Stimulated activated CD8-positive, alpha-beta memory T cell treated with anti-CD3 and anti-CD28 coated beads, Interleukin-12 subunit alpha, Interleukin-12 subunit beta, amount 100 ng/mL, for 24 hours (primary cell): ENCODE measurements at regions not wholly inside any gene's neighbourhood (a gene's known extent, or its start where the extent isn't known, plus 50 kb on each side); places are given as distances from the start of the nearest gene placed in this dataset.

Experiments used
- DNase-seq: peaks from one replicate; pipeline ENCODE4 v3.0.0-alpha.2; 2020; ENCODE audit errors: extremely low read depth

DNA sequence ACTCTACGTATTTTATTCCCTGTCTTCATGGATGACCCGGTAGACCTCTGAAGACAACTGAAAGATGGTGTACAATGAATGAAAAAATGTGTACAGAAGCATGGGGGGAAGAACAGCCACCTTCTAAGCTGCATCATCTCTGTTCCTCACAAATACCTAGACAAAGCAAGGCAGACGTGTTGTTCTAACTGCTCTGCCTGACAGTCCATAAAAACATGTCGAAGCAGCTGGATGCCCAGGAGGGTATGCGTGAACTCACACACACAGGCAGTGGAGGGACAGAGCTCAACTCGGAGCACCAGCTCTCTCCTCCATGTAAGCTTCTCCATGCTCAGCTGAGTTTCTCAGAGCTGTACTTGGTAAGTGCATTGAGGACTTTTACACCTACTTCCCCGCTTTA lies 327.4 kb downstream of the CTTN start:
- no peak for DNase-seq

DNA sequence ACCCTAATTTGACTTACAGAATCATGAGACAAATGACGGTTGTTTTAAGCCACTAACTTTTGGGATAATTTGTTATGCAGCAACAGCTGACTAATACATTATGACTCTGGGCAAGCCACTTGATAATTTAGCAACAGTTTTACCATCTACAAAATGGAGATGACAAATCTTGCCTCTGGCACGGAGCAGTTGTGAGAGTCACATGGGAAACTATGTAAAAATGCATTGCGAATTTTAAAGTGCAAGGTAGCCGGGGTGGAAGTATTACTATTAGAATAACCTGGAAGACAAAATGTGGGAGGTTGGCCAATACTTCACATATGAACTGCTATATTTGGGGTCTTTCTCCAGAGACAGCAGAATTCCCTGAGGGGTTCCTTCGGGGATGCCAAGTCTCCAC lies 328.7 kb downstream of the CTTN start:
- DNase-seq = no peak

DNA sequence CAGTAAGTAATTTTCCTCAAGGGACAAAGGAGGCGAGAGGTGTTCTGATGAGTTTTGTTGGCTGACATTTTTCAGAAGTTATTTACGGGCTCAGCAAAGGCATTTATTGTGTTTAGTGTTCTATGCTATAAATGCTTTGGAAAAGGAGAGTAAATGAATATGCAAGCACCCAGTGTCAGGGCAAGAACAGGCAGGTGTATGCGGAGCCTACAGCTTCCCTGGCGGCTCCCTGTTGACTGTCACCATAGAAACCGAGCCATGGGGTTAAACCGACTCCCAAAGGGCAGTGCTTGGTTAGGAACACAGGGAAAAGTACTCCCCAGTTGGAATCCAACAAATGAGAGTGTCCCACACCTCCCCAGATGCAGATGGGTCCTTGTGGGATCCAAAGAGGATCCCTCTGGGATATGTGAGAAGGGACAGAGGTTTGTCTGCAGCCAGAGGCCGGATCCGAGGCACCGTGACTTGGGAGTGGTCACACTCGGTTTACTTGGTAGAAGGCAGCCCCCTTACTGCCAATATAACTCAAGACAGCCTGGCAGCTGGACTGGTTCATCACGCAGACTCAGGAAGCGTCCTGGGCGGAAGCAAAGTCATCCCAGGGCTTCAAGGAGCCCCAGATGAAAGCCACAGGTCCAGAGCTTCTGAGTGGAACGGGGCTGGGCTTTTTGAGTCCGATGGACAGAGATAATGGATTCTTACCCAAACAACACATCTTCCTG lies 329.7 kb downstream of the CTTN start:
- DNase-seq = no peak

DNA sequence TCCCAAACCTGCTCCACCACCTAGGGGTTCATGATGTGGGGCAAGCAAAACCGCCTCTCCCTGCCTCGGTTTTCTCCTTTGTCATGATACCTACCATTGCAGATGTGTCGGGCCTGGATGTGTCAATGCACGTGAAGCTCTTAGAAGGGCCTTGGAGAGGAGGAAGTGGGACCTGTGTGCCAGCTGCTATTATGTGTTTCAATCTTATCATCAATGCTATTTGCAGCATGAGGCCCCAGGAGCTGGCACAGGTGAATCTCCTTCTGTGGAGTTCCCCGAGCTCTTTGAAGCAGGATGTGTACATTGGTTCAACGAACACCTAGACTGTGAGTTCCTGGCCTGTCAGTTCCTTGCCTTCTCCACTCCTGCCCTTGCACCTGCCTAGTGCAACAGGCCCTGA lies 331.6 kb downstream of the CTTN start:
- no peak for DNase-seq

DNA sequence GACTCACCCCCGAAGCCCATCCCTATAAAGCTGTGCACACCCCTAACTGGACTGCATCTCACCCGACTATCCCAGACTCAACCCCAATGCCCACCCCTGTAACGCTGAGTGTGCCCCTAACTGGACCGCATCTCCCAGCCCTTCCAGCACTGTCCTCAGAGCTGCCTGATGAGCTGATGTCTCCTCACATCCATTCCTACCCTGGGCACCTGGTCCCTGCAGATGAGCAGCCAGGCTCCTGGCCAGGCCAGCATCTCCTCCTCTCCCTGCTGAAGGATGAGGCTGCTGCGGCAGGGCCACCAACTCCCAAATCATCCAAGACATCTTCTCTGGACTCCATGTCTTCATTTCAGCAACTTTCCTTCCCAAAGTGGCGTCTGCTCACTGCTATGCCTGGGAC lies 332.1 kb downstream of the CTTN start:
- DNase-seq = no peak

DNA sequence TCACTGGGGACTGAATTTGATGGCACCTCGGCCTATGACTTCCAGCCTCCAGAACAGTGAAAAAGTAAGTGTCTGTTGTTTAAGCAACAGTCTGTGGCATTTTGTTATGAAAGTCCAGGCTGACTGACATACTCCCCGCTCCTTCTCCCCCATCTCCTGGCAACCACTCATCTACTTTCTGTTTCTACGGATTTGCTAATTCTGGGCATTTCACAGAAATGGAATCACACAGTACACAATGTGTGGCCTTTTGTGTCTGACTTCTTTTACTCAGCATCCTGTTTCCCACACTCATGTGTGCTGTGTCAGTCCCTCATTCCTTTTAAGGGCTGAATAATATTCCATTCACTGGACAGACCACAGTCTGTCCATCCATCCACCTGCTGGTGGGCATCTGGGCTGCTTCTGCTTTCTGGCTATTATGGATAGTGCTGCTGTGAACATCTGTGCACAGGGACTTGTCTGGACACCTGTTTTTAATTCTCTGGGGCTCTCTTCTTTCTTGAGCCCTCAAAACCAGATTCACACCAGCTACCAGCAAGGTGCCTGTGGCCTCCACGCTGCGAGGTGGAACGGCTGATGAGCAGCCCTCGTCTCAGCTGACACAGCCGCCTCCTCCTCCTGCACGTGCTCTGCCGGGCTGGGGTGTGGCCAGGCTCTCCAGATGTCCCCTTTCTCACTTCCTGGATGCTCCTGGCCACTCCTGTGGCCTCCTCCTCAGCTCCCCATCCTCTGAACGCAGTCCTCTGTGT lies 333.1 kb downstream of the CTTN start:
- no peak for DNase-seq

DNA sequence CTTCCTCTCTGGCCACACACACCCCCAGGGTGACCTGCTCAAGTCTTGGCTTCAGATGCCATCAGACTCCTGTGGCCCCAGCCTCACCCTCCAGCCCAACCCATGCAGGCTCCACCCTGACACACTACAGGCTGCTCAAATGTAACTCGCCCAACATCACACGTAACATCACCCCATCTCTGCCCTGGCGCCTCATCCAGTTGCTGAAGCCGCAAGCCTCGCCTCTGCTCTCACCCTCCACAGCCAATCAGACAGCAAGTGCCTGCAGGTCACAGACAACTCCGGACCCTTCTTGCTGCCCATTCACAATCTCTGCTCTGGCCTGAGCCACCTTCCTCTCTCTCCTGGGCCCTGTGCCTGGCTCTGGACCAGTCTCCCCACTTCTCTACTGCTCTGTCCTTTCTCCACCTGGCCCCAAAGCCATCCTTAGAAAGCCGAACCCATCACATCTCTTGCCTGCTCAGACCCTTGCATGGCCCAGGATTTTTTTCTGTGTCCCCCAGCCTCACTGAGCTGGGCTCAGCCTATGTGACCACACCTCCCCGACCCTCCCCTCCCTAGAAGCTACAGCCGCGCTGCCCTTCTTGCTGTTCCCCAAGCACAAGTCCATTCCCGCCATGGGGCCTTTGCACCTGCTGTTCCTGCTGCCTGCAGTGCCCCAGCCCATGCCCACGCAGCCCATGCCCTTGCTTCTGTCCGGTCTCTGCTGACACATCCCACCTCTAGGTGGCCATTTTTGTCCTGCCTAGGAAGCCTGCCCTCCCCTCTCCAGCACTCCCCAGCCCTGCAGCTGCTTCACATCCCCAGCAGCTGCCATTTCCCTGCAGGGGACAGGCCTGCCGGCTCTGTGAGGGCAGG lies 333.9 kb downstream of the CTTN start:
- no peak for DNase-seq

DNA sequence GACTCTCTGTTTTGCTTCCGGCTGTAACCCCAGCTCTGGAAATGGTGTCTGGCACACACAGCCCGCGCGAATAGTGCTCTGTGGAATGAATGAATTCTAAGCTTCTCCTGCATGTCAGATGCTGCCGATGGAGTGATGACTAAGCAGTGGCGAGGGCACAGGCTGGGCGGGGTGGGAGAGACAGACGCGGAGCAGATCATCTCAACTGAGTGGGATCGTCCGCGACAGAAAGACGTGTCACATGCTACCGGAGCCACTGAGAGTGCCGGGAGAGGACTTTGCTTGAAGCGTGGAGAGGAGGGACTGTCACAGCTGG lies 334.5 kb downstream of the CTTN start:
- no peak for DNase-seq

DNA sequence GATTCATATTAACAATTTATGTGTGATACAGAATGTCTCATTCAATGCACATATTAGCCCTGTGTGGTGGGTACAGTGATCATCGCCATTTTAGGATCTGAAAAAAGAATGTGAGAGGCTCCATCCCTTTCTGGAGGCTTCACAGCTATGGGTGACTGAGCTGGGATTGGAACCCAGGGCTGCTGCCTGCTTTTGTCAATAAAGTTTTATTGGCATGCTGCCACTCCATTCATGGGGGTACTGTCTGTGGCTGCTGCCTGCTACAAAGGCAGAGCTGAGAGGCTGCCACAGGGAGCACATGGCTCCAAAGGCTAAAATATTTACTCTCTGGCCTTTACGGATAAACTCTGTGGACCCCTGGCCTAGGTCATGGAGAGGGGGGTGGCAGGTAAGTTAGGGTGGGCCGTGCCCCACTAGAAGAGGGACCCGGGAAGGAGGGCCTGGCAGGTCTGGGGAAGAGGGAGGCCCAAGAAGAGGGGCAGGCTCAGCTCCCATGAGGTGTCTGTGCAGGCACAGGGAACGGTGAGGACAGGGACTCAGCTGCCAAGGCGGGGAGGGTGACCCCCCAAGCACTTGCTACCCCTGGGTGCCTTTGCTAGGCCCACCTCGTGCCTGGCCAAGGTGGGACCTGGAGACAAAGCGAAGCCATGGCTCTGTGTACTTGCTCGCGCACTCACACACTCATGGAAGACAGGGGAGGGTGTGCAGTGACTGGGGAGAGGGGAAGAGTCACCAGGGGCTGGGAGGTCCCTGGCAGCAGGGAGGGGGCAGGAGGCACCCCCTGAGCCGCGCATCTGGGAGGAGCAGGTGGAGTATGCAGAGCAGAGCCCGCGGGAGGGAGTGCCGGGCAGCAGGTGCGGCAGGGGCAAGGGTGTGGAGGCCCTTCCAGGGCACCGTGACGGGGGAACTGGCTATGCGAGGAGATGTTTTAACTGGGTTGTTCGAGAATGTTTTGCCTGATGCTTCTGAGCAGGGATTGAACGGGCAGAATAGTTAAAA lies 335.3 kb downstream of the CTTN start:
- DNase-seq = no peak

DNA sequence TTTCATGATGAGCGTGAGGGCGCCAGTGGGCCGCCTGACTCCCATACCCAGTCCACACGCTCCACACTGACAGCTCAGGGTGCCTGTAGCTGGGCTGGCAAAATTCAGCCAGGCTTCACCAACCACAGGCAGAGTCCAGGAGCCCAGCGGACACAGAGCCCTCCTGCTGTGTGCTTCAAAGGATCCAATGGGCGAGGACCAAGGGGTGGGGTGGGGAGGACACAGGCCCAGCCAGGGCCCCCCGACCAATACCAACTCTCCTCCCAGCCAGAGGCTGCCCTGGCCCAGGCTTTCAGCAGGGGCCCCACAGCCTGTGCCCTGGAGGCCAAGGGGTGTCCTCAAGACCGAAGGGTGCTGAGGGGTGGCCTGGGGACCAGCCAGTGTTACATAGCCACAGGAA lies 336.1 kb downstream of the CTTN start:
- DNase-seq = no peak

DNA sequence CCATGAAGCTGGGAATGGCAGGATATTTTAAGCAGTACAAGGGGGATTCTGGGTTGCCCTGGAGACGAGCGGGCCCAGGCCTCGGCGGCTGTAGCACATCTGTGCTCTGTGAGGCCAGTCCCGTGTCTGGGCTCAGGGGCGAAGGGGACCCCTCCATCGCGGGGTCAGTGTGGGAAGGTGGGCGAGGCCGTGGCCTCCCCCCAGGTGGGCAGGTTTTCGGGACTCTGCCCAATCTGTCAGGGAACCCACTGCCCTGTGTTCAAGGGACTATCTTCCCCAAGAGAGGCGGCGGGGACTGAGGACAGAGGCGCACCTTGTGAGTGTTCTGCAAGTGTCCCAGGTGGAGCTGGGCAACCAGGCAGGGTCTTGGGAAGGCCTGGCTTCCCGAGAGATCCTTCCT lies 336.6 kb downstream of the CTTN start:
- no peak for DNase-seq

DNA sequence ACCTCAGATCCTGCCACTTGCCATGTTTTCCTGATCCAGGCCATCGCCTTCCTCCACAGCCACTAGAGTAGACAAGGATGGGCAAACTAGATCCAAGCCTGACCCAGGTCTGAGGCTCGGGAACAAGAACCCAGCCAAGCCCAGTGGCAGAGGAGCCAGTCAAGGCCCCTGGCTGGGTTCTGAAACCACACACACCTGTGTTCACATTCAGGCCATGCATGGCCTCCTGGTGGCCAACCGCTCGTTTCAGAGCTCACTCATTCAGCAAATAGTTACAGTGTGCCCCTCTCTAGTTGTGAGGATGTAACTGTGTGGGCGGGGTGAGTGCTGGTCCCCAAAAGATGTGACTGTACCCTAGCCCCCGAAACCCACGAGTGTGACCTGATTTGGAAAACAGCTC lies 337.6 kb downstream of the CTTN start:
- no peak for DNase-seq

DNA sequence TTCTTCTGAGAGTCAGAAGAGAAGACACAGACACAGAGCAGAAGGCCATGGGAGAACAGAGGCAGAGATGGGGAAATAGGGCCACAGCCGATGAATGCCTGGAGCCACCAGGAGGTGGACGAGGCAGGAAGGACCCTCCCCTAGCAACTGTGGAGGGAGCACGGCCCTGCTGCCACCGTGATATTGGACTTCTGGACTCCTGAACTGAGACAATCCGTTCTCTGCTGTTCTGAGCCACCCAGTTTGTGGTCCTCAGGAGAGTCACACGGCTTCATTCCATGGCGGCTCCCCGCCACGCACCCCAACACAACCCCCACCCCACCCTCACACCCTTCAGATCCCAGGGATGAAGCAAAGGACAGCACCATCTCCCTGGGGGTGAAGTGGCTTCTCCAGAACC lies 338.1 kb downstream of the CTTN start:
- DNase-seq = no peak

DNA sequence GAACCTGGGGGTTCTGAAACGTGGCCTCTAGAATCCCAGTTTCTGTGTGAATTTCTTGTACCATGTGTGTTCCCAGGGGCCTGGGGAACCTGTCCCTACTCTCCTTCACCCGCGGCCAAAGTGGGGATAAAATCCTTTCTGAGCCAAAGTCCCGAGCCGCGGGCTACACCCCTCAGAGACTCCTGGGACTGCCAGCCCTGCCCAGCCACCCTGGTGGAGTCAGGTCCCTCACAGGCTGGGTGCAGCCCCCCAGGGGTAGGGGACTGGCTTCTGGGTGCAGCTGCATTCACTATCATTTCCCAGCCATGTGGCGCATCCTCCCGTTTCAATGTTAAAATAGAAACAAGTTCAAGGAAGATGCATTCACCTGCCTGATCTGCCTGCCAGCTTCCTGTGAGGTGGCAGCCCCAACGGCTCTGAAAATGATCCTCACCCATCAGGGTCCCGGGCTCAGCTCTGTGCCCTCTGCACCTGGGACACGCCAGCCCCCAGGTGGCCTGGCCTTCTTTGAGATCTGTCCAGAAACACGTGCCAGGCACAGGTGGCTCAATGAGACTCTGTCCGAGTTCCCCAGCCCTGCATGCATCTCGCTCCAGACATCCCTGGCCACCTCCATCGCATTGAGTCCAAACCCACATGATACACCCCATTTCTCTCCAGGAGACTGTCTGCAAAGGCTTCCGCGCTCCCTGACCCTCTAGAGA lies 338.8 kb downstream of the CTTN start:
- DNase-seq = no peak

DNA sequence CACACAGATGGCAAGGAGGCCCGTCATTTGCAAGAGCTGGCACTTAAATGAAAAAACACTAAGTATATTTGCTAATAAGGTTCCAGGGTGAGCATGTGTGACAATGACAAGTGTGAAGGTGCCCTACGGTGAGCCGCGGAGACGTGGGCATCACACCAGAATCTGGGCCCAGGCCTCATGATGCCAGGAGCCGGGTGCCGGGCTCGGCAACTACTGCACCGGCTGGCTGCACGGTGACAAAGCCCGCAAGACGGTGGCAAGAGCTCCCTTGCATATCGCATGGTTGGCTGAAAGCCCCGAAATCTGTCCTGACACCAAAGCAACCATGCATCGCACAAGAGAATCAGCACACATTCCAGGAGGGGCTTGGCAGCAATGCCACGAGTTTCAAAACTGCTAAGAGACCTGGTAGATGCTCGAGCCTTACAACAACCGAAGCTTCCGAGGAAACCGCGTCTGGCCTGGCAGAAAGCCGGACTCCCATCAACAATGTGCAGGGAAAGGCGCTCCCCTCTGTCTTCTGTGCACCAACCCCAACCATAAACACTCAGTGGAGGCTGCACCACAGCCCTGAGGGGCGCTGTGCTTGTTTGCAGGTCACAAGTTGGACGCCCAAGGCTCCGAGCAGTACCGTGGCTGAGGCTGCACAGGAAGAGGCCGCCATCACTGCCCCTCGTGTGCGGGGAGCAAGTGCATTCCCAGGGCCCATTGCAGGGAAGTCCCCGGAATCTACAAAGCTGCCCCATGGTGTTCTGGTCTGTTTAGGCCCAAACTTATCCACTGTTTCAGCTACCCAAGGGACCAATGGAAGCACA lies 339.7 kb downstream of the CTTN start:
- no peak for DNase-seq

DNA sequence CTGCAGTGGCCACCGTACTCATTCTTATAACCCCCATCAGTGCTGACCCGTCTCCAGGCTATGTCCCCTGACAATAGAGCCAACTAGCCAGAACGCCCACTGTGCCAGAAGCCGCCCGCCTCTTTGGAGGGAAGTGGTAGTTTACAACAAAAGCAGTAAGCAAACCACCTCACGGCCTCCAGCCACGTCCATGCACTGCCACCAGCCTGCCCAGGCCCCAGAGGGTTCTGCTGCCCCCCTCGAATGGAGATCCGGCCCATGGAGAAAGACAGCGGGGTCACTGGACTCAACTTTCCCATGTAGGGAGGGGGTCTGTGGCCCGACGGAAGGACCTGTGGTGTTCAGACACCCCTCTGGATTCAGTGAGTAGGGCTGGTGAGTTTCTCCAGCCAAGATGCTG lies 340.3 kb downstream of the CTTN start:
- no peak for DNase-seq

DNA sequence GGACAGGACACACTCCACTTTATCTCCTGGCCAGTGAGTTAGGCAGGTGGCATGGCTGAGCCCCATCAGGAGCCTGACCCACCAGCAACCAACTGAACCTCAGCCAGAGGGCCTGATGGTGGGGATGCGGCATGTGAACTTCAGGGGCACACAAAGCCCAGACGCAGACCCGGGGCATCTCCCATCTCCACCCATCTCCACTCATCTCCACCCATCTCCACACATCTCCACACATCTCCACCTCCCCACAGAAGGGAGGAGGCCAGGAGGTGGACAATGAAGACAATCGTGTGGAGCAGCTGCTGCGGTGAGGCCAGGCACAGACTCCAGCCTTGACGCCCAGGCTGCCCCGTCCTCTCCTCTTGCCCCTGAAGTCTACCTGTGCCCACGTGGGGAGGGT lies 340.8 kb downstream of the CTTN start:
- no peak for DNase-seq

DNA sequence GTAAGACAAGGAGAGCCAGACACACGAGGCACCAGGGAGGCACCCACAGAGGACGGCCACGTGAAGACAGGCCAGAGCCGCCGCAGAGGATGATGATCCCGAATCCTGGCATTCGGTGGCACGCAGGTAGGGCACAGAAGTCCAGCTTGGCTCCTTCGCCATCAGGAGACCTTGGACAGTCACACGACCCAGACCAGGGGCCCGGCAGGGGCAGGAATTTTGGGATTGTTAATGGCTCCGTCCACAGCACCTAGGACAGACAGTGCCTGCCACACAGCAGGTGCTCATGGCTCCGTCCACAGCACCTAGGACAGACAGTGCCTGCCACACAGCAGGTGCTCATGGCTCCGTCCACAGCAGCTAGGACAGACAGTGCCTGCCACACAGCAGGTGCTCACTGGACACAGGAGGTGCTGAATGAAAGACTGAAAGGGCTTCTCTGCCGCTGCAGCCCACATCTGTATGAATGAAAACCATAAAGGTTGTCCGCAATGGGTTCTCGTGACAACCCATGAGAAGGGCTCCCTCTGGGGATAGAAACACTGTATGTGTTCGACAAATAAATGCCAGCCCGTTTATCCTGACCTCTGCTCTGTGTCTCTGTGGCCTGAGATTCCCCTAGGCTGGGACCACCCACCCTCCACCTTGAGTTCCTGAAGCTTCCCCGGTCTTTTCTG lies 341.6 kb downstream of the CTTN start:
- DNase-seq = no peak

DNA sequence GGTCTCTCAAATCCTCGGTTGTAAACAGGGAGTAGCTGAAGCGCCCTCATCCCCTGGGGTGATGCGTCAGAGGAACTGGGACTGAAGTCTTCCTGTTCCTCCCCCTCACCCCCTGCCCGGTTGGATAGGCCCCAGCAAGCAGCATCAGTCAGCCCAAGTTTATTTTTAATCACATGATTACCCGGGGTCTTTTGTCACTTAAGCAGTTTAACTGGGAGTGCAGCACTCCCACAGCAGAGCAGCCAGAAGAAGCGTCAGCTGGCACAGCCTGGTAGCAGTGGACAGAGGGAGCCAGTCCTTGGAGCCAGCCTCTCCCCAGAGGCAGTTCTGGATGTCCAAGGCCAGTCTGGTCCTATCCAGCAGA lies 342.1 kb downstream of the CTTN start:
- no peak for DNase-seq

DNA sequence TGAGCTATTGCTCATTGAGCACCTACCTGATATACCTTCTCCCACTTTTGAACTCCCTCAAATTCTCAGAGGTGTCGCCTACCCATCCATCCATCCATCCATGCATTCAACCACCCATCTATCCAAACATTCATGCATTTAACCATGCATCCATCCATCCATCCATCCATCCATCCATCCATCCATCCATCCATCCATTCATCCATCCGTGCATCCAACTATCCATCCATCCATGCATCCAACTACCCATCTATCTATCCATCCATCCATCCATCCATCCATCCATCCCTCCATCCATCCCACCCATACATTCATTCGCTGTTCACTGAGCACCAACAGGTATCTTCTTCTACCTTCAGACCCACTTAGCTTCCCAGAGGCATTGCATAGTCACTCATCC lies 342.8 kb downstream of the CTTN start:
- DNase-seq = no peak
